Aorta (tissue), 5 donors: ENCODE measurements at regions not wholly inside any gene's neighbourhood (a gene's known extent, or its start where the extent isn't known, plus 50 kb on each side); places are given as distances from the start of the nearest gene placed in this dataset.
"Not testable (repeated sequence)": the region's sequence is repeated elsewhere in the genome, so short reads cannot be mapped to it uniquely, and the experiment has no call there.

Source experiments
- ATAC-seq: fragments of 200-7000 bp; cut with Tn5 transposase; one replicate; pipeline ENCODE4 v1.9.1; 2022; ENCODE audit warnings: moderate library complexity; ENCODE audit not compliant: low FRiP score
- DNase-seq, 2 donors: peaks; one replicate each; pipeline ENCODE4 v3.0.0-alpha.2; 2020
- H3K27ac ChIP-seq, 2 donors: one replicate each; pipeline ENCODE4 v1.5.1; 2013; ENCODE audit warnings: low read length in 2 of 2, mild to moderate bottlenecking in 2 of 2, moderate library complexity in 2 of 2, control low read depth in 1 of 2, inconsistent platforms in 1 of 2, low read depth in 1 of 2
- H3K27me3 ChIP-seq, 2 donors: one replicate each; pipeline ENCODE4 v1.6.1; 2013; ENCODE audit warnings: control low read depth in 1 of 2, low read length in 1 of 2, mild to moderate bottlenecking in 1 of 2, moderate library complexity in 1 of 2; ENCODE audit not compliant: insufficient read depth in 2 of 2, control insufficient read depth in 1 of 2
- H3K36me3 ChIP-seq, 2 donors: one replicate each; pipeline ENCODE4 v1.6.1; 2013; ENCODE audit warnings: control low read depth in 1 of 2, low read length in 1 of 2, mild to moderate bottlenecking in 1 of 2; ENCODE audit not compliant: insufficient read depth in 2 of 2, control insufficient read depth in 1 of 2
- H3K4me1 ChIP-seq, 2 donors: one replicate each; pipeline ENCODE4 v1.6.1; 2013; ENCODE audit warnings: low read length in 2 of 2, control low read depth in 1 of 2, mild to moderate bottlenecking in 1 of 2, moderate library complexity in 1 of 2; ENCODE audit not compliant: insufficient read depth in 2 of 2, control insufficient read depth in 1 of 2
- H3K4me3 ChIP-seq, 2 donors: one replicate each; pipeline ENCODE4 v1.5.1; 2013; ENCODE audit warnings: low read length in 2 of 2, control low read depth in 1 of 2, mild to moderate bottlenecking in 1 of 2
- H3K9me3 ChIP-seq: one replicate; pipeline ENCODE4 v1.6.1; 2013; ENCODE audit warnings: mild to moderate bottlenecking, low read length; ENCODE audit not compliant: control insufficient read depth
- WGBS, 2 donors: extraction: QIAGEN DNeasy Blood & Tissue Kit; methylation state at CpG; one replicate each; pipeline ENCODE4 v1.1.7; 2013; 5-methylcytosine and 5-hydroxymethylcytosine counted together
- intact Hi-C, 2 donors: fragments of 100-400 bp; cut with DNase I; formaldehyde crosslinking; loops; one replicate each; pipeline versions ENCODE4 v1.14.2 to v1.15.0; 2022
- donor health status: healthy with polysubstance abuse.
- donor health status: Bipolar disorder and iron deficiency.
- donor health status: DM: no; HTN: no; CAD: no.
- donor health status: DM: no; HTN: no; CAD: no.
- donor health status: DM: yes; HTN: yes; CAD: no.

- no peak for ATAC-seq
- intact Hi-C loops = no loop called here
- 88 to 91% methylated on average over 4 of the region's 4 CpGs for WGBS, 2 donors
- Histone ChIP-seq H3K4me1 (no peaks in the 10 kb centered on the region), H3K9me3 (no peaks in the 10 kb centered on the region), H3K27me3 (no peaks in the 10 kb centered on the region), H3K27ac (no peak overlapping the region), H3K4me3 (no peak overlapping the region), H3K36me3 (no peaks in the 10 kb centered on the region)
- no peak for DNase-seq
These were observed 158.0 kb upstream of the RAB6C start for GRCh38 chr2:129821445-129821844.

GRCh38 chr2:129823044-129823443 lies 156.4 kb upstream of the RAB6C start:
- no peak for DNase-seq
- Histone ChIP-seq H3K27me3 (no peaks in the 10 kb centered on the region), H3K36me3 (no peaks in the 10 kb centered on the region), H3K9me3 (no peaks in the 10 kb centered on the region), H3K27ac (no peak overlapping the region), H3K4me1 (no peaks in the 10 kb centered on the region), H3K4me3 (no peak overlapping the region)
- WGBS, 2 donors = 73 to 74% methylated on average over 10 of the region's 10 CpGs
- ATAC-seq = no peak
- intact Hi-C loops = no loop called here

- no peaks in the 10 kb centered on the region for H3K4me1 ChIP-seq
- no peaks in the 10 kb centered on the region for H3K36me3 ChIP-seq
- no peak overlapping the region for H3K27ac ChIP-seq
- H3K9me3 ChIP-seq = peaks cover 1% of the 10 kb centered on the region
- intact Hi-C loops = no loop called here
- no peak overlapping the region for H3K4me3 ChIP-seq
- 66 to 69% methylated on average over 27 of the region's 27 CpGs for WGBS, 2 donors
- no peak for DNase-seq
- ATAC-seq = peak; percentile 40
- no peaks in the 10 kb centered on the region for H3K27me3 ChIP-seq
These were observed 152.0 kb upstream of the RAB6C start for GRCh38 chr2:129827311-129828090.

- no peak for ATAC-seq
- no peaks in the 10 kb centered on the region for H3K27me3 ChIP-seq
- DNase-seq = no peak
- 42 to 80% methylated on average over 7 of the region's 7 CpGs for WGBS, 2 donors
- no peaks in the 10 kb centered on the region for H3K36me3 ChIP-seq
- no peaks in the 10 kb centered on the region for H3K4me1 ChIP-seq
- no peak overlapping the region for H3K27ac ChIP-seq
- H3K4me3 ChIP-seq = no peak overlapping the region
- intact Hi-C loops = no loop called here
- H3K9me3 ChIP-seq = peaks cover 1% of the 10 kb centered on the region
These were observed 150.7 kb upstream of the RAB6C start for GRCh38 chr2:129828792-129829191.

- Histone ChIP-seq H3K9me3 (peaks cover 1% of the 10 kb centered on the region), H3K36me3 (no peaks in the 10 kb centered on the region), H3K27me3 (no peaks in the 10 kb centered on the region), H3K4me3 (no peak overlapping the region), H3K4me1 (no peaks in the 10 kb centered on the region), H3K27ac (no peak overlapping the region)
- intact Hi-C loops = no loop called here
- no peak for ATAC-seq
- 89 to 95% methylated on average over 3 of the region's 3 CpGs for WGBS, 2 donors
- DNase-seq = no peak
These were observed 149.9 kb upstream of the RAB6C start for GRCh38 chr2:129829588-129829987.

GRCh38 chr2:129831018-129831417 lies 148.4 kb upstream of the RAB6C start:
- WGBS, 2 donors = 89 to 93% methylated on average over 2 of the region's 2 CpGs
- Histone ChIP-seq H3K27me3 (no peaks in the 10 kb centered on the region), H3K9me3 (peaks cover 1% of the 10 kb centered on the region), H3K36me3 (no peaks in the 10 kb centered on the region), H3K4me3 (no peak overlapping the region), H3K27ac (no peak overlapping the region), H3K4me1 (no peaks in the 10 kb centered on the region)
- DNase-seq (no peak), ATAC-seq (no peak)
- intact Hi-C loops = no loop called here

- H3K27ac ChIP-seq, H3K27me3 ChIP-seq, H3K36me3 ChIP-seq, DNase-seq, ATAC-seq, intact Hi-C loops, H3K9me3 ChIP-seq, H3K4me3 ChIP-seq, H3K4me1 ChIP-seq: not testable (repeated sequence)
- 96% methylated on average over 18 to 20 of the region's 20 CpGs for WGBS, 2 donors
These were observed 146.0 kb upstream of the RAB6C start for GRCh38 chr2:129833465-129833864.

GRCh38 chr2:129847043-129847442 lies 132.4 kb upstream of the RAB6C start:
- intact Hi-C loops = no loop called here
- WGBS, 2 donors = 27 to 43% methylated on average over 1 of the region's 1 CpG
- no peaks in the 10 kb centered on the region for H3K9me3 ChIP-seq

GRCh38 chr2:129849559-129850160 lies 129.8 kb upstream of the RAB6C start:
- H3K4me3 ChIP-seq = no peak overlapping the region
- no peak for DNase-seq
- ATAC-seq = peak; percentile 78
- no peaks in the 10 kb centered on the region for H3K4me1 ChIP-seq
- H3K36me3 ChIP-seq = no peaks in the 10 kb centered on the region
- H3K27ac ChIP-seq = no peak overlapping the region
- peaks cover 0 to 2% of the 10 kb centered on the region in 2 donors for H3K27me3 ChIP-seq
- no peaks in the 10 kb centered on the region for H3K9me3 ChIP-seq
- intact Hi-C loops = no loop called here
- 23 to 26% methylated on average over 6 of the region's 6 CpGs for WGBS, 2 donors

More at GRCh38 chr2:129847043-129847442, 132.4 kb upstream of the RAB6C start:
- no peak overlapping the region for H3K4me3 ChIP-seq
- ATAC-seq = no peak
- peaks cover 0 to 2% of the 10 kb centered on the region in 2 donors for H3K27me3 ChIP-seq
- no peaks in the 10 kb centered on the region for H3K4me1 ChIP-seq
- H3K36me3 ChIP-seq = no peaks in the 10 kb centered on the region
- no peak for DNase-seq
- H3K27ac ChIP-seq = no peak overlapping the region
